ENCODE measurements at regions not wholly inside any gene's neighbourhood (a gene's known extent, or its start where the extent isn't known, plus 50 kb on each side); places are given as distances from the start of the nearest gene placed in this dataset.

DNA sequence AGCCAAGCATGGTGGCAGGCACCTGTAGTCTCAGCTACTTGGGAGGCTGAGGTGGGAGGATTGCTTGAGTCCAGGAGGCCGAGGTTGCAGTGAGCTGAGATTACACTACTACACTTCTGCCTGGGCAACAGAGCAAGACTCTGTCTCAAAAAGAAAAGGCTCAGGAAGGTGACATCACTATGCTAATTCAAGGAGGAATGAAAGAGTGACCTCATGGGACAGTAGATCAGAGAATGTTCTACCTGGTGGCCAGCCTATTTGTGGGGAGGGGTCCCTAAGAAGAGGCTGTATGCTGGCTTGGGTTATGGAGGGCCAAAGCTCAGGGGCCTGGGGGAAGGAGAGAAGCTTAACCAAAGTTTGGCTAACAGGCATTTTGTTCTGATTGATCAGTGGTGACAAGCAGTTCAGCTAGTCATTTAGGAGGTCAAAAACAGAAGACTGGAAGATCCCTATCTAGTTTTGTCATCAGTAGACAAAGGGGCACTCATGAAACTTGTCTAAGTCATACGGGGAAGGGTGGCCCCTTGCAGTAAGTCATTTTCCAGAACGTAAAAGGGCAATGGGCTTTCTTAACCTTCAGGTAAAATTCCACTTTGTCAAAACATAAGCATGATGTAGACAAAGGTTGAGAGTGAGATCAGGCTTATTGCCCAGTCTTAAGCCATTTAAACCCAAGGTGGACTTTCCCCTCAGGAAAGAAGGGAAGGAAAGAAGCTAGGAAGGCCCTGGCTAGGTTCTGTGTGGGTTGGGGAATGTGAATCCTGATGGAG is 60.8 kb upstream of the EEA1 start:
- Histone ChIP-seq H4K20me1 (ENCODE audit: insufficient read depth, poor library complexity, severe bottlenecking) (no peaks in the 10 kb centered on the region), H3K4me1 (ENCODE audit: insufficient read depth) (peaks cover 16% of the 10 kb centered on the region), H2AFZ (no peak overlapping the region), H3K4me2 (no peak overlapping the region), H3K9me3 (ENCODE audit: low read depth) (no peaks in the 10 kb centered on the region), H3K27ac (peak overlapping the region; percentile 70), H3K36me3 (replicated peaks; ENCODE audit: insufficient read depth, low read depth) (no peaks in the 10 kb centered on the region), H3K79me2 (no peaks in the 10 kb centered on the region), H3K9me2 (replicated peaks; ENCODE audit: insufficient read depth) (no peaks in the 10 kb centered on the region), H3K4me3 (no peak overlapping the region), H3K27me3 (no peaks in the 10 kb centered on the region)
- 57% methylated on average over 3 of the region's 3 CpGs for WGBS (ENCODE audit: low lambda C conversion rate, missing lambda C conversion rate)
- no peak for DNase-seq (ENCODE audit: low spot score)
- TF ChIP-seq EZH2 (IDR thresholded peaks at IDR 0.05; ENCODE audit: borderline replicate concordance): no peak
- TF ChIP-seq CTCF (IDR thresholded peaks at IDR 0.05; ENCODE audit: poor library complexity): no peak
- TF ChIP-seq EZH2phosphoT487 (IDR thresholded peaks at IDR 0.05; ENCODE audit: low read depth, severe bottlenecking, unreplicated experiment): no peak

DNA sequence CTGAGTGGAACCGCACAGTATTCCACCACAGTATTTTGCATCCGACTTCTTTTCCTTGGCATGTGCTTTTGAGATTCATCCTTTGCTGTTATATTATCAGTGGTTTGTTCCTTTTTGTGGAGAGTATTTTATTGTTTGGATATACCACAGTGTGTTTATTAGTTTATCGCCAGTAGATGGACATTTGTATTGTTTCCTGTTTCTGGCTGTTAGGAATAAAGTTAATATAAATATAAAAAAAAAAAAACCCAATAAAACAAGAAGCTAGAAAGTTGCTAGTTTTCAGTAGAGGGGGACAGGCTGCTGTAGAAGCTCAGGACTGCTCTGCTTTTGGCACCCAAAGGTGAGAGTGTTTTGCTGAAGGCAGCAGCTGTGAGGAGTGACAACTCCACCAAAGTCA is 62.0 kb upstream of the EEA1 start:
- H3K4me1 ChIP-seq (ENCODE audit: insufficient read depth): peaks cover 16% of the 10 kb centered on the region
- TF ChIP-seq EZH2 (IDR thresholded peaks at IDR 0.05; ENCODE audit: borderline replicate concordance) (no peak), EZH2phosphoT487 (IDR thresholded peaks at IDR 0.05; ENCODE audit: low read depth, severe bottlenecking, unreplicated experiment) (no peak), CTCF (IDR thresholded peaks at IDR 0.05; ENCODE audit: poor library complexity) (no peak)
- H3K9me2 ChIP-seq (replicated peaks; ENCODE audit: insufficient read depth): no peaks in the 10 kb centered on the region
- no peak overlapping the region for H3K4me2 ChIP-seq
- no peaks in the 10 kb centered on the region for H3K79me2 ChIP-seq
- no peak for DNase-seq (ENCODE audit: low spot score)
- H3K27ac ChIP-seq: peak overlapping the region; percentile 70
- no peak overlapping the region for H3K4me3 ChIP-seq
- H2AFZ ChIP-seq: no peak overlapping the region
- no peaks in the 10 kb centered on the region for H3K27me3 ChIP-seq
- WGBS (ENCODE audit: low lambda C conversion rate, missing lambda C conversion rate): 87% methylated on average over 3 of the region's 3 CpGs
- H3K9me3 ChIP-seq (ENCODE audit: low read depth): no peaks in the 10 kb centered on the region
- no peaks in the 10 kb centered on the region for H3K36me3 ChIP-seq (replicated peaks; ENCODE audit: insufficient read depth, low read depth)
- no peaks in the 10 kb centered on the region for H4K20me1 ChIP-seq (ENCODE audit: insufficient read depth, poor library complexity, severe bottlenecking)

DNA sequence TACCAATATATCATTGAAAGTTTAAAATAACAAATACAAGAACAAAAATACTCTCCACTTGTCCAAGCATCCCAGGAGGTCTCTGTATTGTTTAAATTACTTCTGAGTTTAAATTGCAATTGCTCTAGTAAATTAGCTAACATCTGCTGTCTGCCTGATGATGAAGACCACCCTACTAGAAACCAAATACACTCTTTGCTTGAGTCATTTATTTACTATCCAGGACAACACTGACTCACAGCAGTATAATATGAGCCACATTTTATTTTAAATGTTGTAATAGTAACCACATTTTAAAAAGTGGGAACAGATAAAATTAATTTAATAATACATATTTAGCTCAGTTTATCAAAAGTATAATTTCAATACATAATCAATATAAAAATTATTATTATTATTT is 62.9 kb upstream of the EEA1 start:
- Histone ChIP-seq H3K9me3 (ENCODE audit: low read depth) (no peaks in the 10 kb centered on the region), H3K27me3 (no peaks in the 10 kb centered on the region), H3K4me3 (no peak overlapping the region), H3K79me2 (no peaks in the 10 kb centered on the region), H2AFZ (no peak overlapping the region), H3K4me2 (no peak overlapping the region), H3K9me2 (replicated peaks; ENCODE audit: insufficient read depth) (no peaks in the 10 kb centered on the region), H3K4me1 (ENCODE audit: insufficient read depth) (peaks cover 16% of the 10 kb centered on the region), H3K27ac (no peak overlapping the region), H3K36me3 (replicated peaks; ENCODE audit: insufficient read depth, low read depth) (no peaks in the 10 kb centered on the region), H4K20me1 (ENCODE audit: insufficient read depth, poor library complexity, severe bottlenecking) (no peaks in the 10 kb centered on the region)
- no peak for DNase-seq (ENCODE audit: low spot score)
- no peak for TF ChIP-seq EZH2 (IDR thresholded peaks at IDR 0.05; ENCODE audit: borderline replicate concordance)
- TF ChIP-seq EZH2phosphoT487 (IDR thresholded peaks at IDR 0.05; ENCODE audit: low read depth, severe bottlenecking, unreplicated experiment): no peak
- no peak for TF ChIP-seq CTCF (IDR thresholded peaks at IDR 0.05; ENCODE audit: poor library complexity)
